WTC11 (cell line): ENCODE measurements at regions not wholly inside any gene's neighbourhood (a gene's known extent, or its start where the extent isn't known, plus 50 kb on each side); places are given as distances from the start of the nearest gene placed in this dataset.
"Not testable (repeated sequence)": the region's sequence is repeated elsewhere in the genome, so short reads cannot be mapped to it uniquely, and the experiment has no call there.

Source experiments
- ATAC-seq: fragments of 200-7000 bp; cut with Tn5 transposase; 2 replicates; pipeline ENCODE4 v1.10.0; 2021; ENCODE audit warnings: mild to moderate bottlenecking, moderate library complexity
- CTCF ChIA-PET: fragments of 300-600 bp; sonication (Branson Sonifier 250); formaldehyde crosslinking; loops from one replicate; lab custom pipeline; 2021; ENCODE audit warnings: antibody characterized with exemption; lab: Charles Lee
- POLR2A ChIA-PET: fragments of 350-600 bp; sonication (Branson Sonifier 250); formaldehyde crosslinking; loops from one replicate; lab custom pipeline; 2021; ENCODE audit warnings: antibody characterized with exemption; lab: Charles Lee
- DNase-seq: peaks from one replicate; pipeline ENCODE4 v3.0.0; 2021; ENCODE audit warnings: low spot score
- H3K27ac Mint-ChIP-seq: 2 replicates; pipeline ENCODE4 v1.8.0; 2021; ENCODE audit warnings: mixed read lengths
- H3K27me3 Mint-ChIP-seq: 2 replicates; pipeline ENCODE4 v1.8.0; 2021; ENCODE audit warnings: low read depth, mild to moderate bottlenecking, moderate library complexity, mixed read lengths
- H3K36me3 Mint-ChIP-seq: 2 replicates; pipeline ENCODE4 v1.8.0; 2021; ENCODE audit warnings: mixed read lengths
- H3K4me1 Mint-ChIP-seq: 2 replicates; pipeline ENCODE4 v1.8.0; 2022; ENCODE audit warnings: mixed read lengths
- H3K4me3 Mint-ChIP-seq: 2 replicates; pipeline ENCODE4 v1.8.0; 2021; ENCODE audit warnings: mild to moderate bottlenecking, moderate library complexity, mixed read lengths
- H3K9me3 Mint-ChIP-seq: 2 replicates; pipeline ENCODE4 v1.8.0; 2021; ENCODE audit warnings: mixed read lengths
- ATF1 ChIP-seq: sonication (generic); formaldehyde crosslinking; IDR thresholded peaks from 2 replicates; pipeline ENCODE4 v1.8.1; 2023; ENCODE audit warnings: mild to moderate bottlenecking, moderate library complexity, missing genetic modification reagents
- FOXJ3 ChIP-seq: sonication (generic); formaldehyde crosslinking; IDR thresholded peaks from 2 replicates; pipeline ENCODE4 v1.9.0; 2021; ENCODE audit warnings: missing genetic modification reagents, mild to moderate bottlenecking, borderline replicate concordance
- GRHL2 ChIP-seq: fragments of 250-450 bp; sonication (Bioruptor Pico); IDR thresholded peaks from 2 replicates; pipeline ENCODE4 v1.8.0; 2022; ENCODE audit warnings: mild to moderate bottlenecking, moderate library complexity; ENCODE audit not compliant: insufficient replicate concordance, severe bottlenecking
- MXD4 ChIP-seq: fragments of 250-450 bp; sonication (Bioruptor Pico); IDR thresholded peaks from 2 replicates; pipeline ENCODE4 v1.8.0; 2021; ENCODE audit warnings: mild to moderate bottlenecking, moderate library complexity, borderline replicate concordance
- RORB ChIP-seq: fragments of 250-450 bp; sonication (Bioruptor Pico); IDR thresholded peaks from 2 replicates; pipeline ENCODE4 v1.9.0; 2021; ENCODE audit warnings: mild to moderate bottlenecking
- SOX15 ChIP-seq: fragments of 250-450 bp; sonication (Bioruptor Pico); IDR thresholded peaks from 2 replicates; pipeline ENCODE4 v1.9.0; 2021; ENCODE audit warnings: mild to moderate bottlenecking
- TEAD4 ChIP-seq: sonication (generic); formaldehyde crosslinking; IDR thresholded peaks from 2 replicates; pipeline ENCODE4 v1.8.0; 2022; ENCODE audit warnings: mild to moderate bottlenecking, missing genetic modification reagents
- USF2 ChIP-seq: sonication (generic); formaldehyde crosslinking; IDR thresholded peaks from 2 replicates; pipeline ENCODE4 v1.8.1; 2023; ENCODE audit warnings: mild to moderate bottlenecking, missing genetic modification reagents, moderate library complexity
- ZMAT4 ChIP-seq: fragments of 250-450 bp; sonication (Bioruptor Pico); IDR thresholded peaks from 2 replicates; pipeline ENCODE4 v1.9.0; 2021; ENCODE audit warnings: mild to moderate bottlenecking
- ZNF121 ChIP-seq: sonication (generic); formaldehyde crosslinking; IDR thresholded peaks from 2 replicates; pipeline ENCODE4 v1.8.0; 2023; ENCODE audit warnings: missing genetic modification reagents
- ZNF138 ChIP-seq: sonication (generic); formaldehyde crosslinking; conservative IDR thresholded peaks from 2 replicates; pipeline ENCODE4 v1.8.1; 2022; ENCODE audit warnings: mild to moderate bottlenecking, moderate library complexity, missing genetic modification reagents
- ZNF532 ChIP-seq: fragments of 250-450 bp; sonication (Bioruptor Pico); IDR thresholded peaks from 2 replicates; pipeline ENCODE4 v1.9.0; 2021; ENCODE audit warnings: mild to moderate bottlenecking, borderline replicate concordance
- ZNF671 ChIP-seq: fragments of 250-450 bp; sonication (Bioruptor Pico); IDR thresholded peaks from 2 replicates; pipeline ENCODE4 v1.8.0; 2021; ENCODE audit warnings: mild to moderate bottlenecking
- TF ChIP-seq, protein P1 (sequence below): sonication (generic); formaldehyde crosslinking; IDR thresholded peaks from 2 replicates; pipeline ENCODE4 v1.8.0; 2022; ENCODE audit warnings: mild to moderate bottlenecking, missing genetic modification reagents
- TF ChIP-seq, protein P2 (sequence below): fragments of 250-450 bp; sonication (Bioruptor Pico); IDR thresholded peaks from 2 replicates; pipeline ENCODE4 v1.9.0; 2021; ENCODE audit warnings: moderate library complexity, mild to moderate bottlenecking, inconsistent platforms, borderline replicate concordance
- TF ChIP-seq, protein P3 (sequence below): sonication (generic); formaldehyde crosslinking; IDR thresholded peaks from 2 replicates; pipeline ENCODE4 v1.8.0; 2022; ENCODE audit warnings: mild to moderate bottlenecking, missing genetic modification reagents

- H3K4me1 Mint-ChIP-seq = peaks cover 27% of the 10 kb centered on the region
- CTCF ChIA-PET = no interaction called here
- TF ChIP-seq, protein P1, sequence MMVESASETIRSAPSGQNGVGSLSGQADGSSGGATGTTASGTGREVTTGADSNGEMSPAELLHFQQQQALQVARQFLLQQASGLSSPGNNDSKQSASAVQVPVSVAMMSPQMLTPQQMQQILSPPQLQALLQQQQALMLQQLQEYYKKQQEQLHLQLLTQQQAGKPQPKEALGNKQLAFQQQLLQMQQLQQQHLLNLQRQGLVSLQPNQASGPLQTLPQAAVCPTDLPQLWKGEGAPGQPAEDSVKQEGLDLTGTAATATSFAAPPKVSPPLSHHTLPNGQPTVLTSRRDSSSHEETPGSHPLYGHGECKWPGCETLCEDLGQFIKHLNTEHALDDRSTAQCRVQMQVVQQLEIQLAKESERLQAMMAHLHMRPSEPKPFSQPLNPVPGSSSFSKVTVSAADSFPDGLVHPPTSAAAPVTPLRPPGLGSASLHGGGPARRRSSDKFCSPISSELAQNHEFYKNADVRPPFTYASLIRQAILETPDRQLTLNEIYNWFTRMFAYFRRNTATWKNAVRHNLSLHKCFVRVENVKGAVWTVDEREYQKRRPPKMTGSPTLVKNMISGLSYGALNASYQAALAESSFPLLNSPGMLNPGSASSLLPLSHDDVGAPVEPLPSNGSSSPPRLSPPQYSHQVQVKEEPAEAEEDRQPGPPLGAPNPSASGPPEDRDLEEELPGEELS (CRISPR knock-in tag) = no peak
- TF ChIP-seq ZNF138 (CRISPR knock-in tag) = no peak
- TF ChIP-seq, protein P2, sequence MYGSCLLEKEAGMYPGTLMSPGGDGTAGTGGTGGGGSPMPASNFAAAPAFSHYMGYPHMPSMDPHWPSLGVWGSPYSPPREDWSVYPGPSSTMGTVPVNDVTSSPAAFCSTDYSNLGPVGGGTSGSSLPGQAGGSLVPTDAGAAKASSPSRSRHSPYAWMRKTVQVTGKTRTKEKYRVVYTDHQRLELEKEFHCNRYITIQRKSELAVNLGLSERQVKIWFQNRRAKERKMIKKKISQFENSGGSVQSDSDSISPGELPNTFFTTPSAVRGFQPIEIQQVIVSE (CRISPR knock-in tag) = no peak
- TF ChIP-seq ZNF121 (CRISPR knock-in tag) = no peak
- TF ChIP-seq USF2 (CRISPR knock-in tag) = no peak
- no peak for TF ChIP-seq GRHL2
- TF ChIP-seq, protein P3, sequence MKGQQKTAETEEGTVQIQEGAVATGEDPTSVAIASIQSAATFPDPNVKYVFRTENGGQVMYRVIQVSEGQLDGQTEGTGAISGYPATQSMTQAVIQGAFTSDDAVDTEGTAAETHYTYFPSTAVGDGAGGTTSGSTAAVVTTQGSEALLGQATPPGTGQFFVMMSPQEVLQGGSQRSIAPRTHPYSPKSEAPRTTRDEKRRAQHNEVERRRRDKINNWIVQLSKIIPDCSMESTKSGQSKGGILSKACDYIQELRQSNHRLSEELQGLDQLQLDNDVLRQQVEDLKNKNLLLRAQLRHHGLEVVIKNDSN (CRISPR knock-in tag) = no peak
- no peak for TF ChIP-seq ZNF532 (CRISPR knock-in tag)
- no peak for TF ChIP-seq MXD4 (CRISPR knock-in tag)
- TF ChIP-seq FOXJ3 (CRISPR knock-in tag) = no peak
- no peak for TF ChIP-seq SOX15 (CRISPR knock-in tag)
- no peak for TF ChIP-seq ZMAT4 (CRISPR knock-in tag)
- TF ChIP-seq ATF1 (CRISPR knock-in tag) = no peak
- no peak for TF ChIP-seq TEAD4 (CRISPR knock-in tag)
- TF ChIP-seq RORB (CRISPR knock-in tag) = no peak
- TF ChIP-seq ZNF671 (CRISPR knock-in tag) = no peak
- DNase-seq (no peak), ATAC-seq (no peak)
- POLR2A ChIA-PET = no interaction called here
- H3K27ac Mint-ChIP-seq = no peak overlapping the region
- H3K27me3 Mint-ChIP-seq = no peaks in the 10 kb centered on the region; the same call in 1 of the 2 replicates
- H3K9me3 Mint-ChIP-seq = peaks cover 20% of the 10 kb centered on the region
- H3K36me3 Mint-ChIP-seq = no peaks in the 10 kb centered on the region
- no peak overlapping the region for H3K4me3 Mint-ChIP-seq
Measured at GRCh38 chr2:2773692-2774091, 442.6 kb upstream of the MYT1L start.

GRCh38 chr2:2773080-2773479 lies 442.0 kb upstream of the MYT1L start:
- CTCF ChIA-PET, H3K27me3 Mint-ChIP-seq, H3K27ac Mint-ChIP-seq, H3K4me3 Mint-ChIP-seq, ATAC-seq, POLR2A ChIA-PET, DNase-seq, H3K36me3 Mint-ChIP-seq: not testable (repeated sequence)
- H3K9me3 Mint-ChIP-seq = peaks cover 19% of the 10 kb centered on the region
- H3K4me1 Mint-ChIP-seq = peaks cover 27% of the 10 kb centered on the region
